Testis (tissue), 2 donors: ENCODE measurements at regions not wholly inside any gene's neighbourhood (a gene's known extent, or its start where the extent isn't known, plus 50 kb on each side); places are given as distances from the start of the nearest gene placed in this dataset.

ENCODE experiments used
- DNase-seq: peaks from one replicate; pipeline ENCODE4 v3.0.0-alpha.2; 2019
- H3K27ac ChIP-seq, 2 donors: fragments of 200-600 bp; sonication (generic); one replicate each; pipeline ENCODE4 v1.5.1; 2019
- H3K27me3 ChIP-seq: fragments of 200-600 bp; sonication (generic); one replicate; pipeline ENCODE4 v1.5.1; 2019
- H3K36me3 ChIP-seq: fragments of 200-600 bp; sonication (generic); one replicate; pipeline ENCODE4 v1.5.1; 2017; ENCODE audit warnings: low read depth; ENCODE audit errors: missing control alignments
- H3K4me1 ChIP-seq: fragments of 200-600 bp; sonication (generic); one replicate; pipeline ENCODE4 v1.5.1; 2019
- H3K4me3 ChIP-seq, 2 donors: fragments of 200-600 bp; sonication (generic); one replicate each; pipeline ENCODE4 v1.5.1; 2017 to 2019
- H3K9me3 ChIP-seq: fragments of 200-600 bp; sonication (generic); one replicate; pipeline ENCODE4 v1.5.1; 2017
- CTCF ChIP-seq, 3 experiments: fragments of 450-650 bp in 2 of 3; fragments of 200-600 bp in 1 of 3; sonication (generic) in 1 of 3; IDR thresholded peaks; one replicate each; pipeline ENCODE4 v1.5.1; 2016 to 2019; ENCODE audit warnings: antibody characterized with exemption in 3 of 3, mild to moderate bottlenecking in 2 of 3, moderate library complexity in 1 of 3
- POLR2A ChIP-seq: fragments of 450-650 bp; IDR thresholded peaks from one replicate; pipeline ENCODE4 v1.6.1; 2017; ENCODE audit warnings: antibody characterized with exemption, mild to moderate bottlenecking, moderate library complexity
- WGBS, 2 donors: methylation state at CpG; one replicate each; pipeline ENCODE4 v1.1.5; 2018; 5-methylcytosine and 5-hydroxymethylcytosine counted together
- intact Hi-C: fragments of 100-400 bp; cut with DNase I; formaldehyde crosslinking; loops from one replicate; pipeline ENCODE4 v1.15.1; 2023; ENCODE audit warnings: low total_unique reads

GRCh38 chrX:39445336-39445735 lies 644.1 kb downstream of the MID1IP1 start:
- Histone ChIP-seq H3K4me3 (no peak overlapping the region), H3K27me3 (no peaks in the 10 kb centered on the region), H3K27ac (no peak overlapping the region), H3K9me3 (no peaks in the 10 kb centered on the region), H3K36me3 (no peaks in the 10 kb centered on the region), H3K4me1 (no peaks in the 10 kb centered on the region)
- WGBS, 2 donors = 59 to 90% methylated on average over 2 to 4 of the region's 4 CpGs
- peak; percentile 40 for DNase-seq
- TF ChIP-seq CTCF (IDR thresholded peaks at IDR 0.05) = peak in 1 of 3 experiments; percentile 12
- TF ChIP-seq POLR2A = no peak
- intact Hi-C loops = no loop called here

GRCh38 chrX:39449352-39449751 lies 648.1 kb downstream of the MID1IP1 start:
- H3K9me3 ChIP-seq = no peaks in the 10 kb centered on the region
- H3K36me3 ChIP-seq = no peaks in the 10 kb centered on the region
- TF ChIP-seq CTCF (IDR thresholded peaks at IDR 0.05) = no peak
- no peak for TF ChIP-seq POLR2A
- no peaks in the 10 kb centered on the region for H3K27me3 ChIP-seq
- WGBS, 2 donors = 87 to 97% methylated on average over 2 of the region's 2 CpGs
- intact Hi-C loops = no loop called here
- no peak for DNase-seq
- no peak overlapping the region for H3K4me3 ChIP-seq
- no peaks in the 10 kb centered on the region for H3K4me1 ChIP-seq
- H3K27ac ChIP-seq = no peak overlapping the region

GRCh38 chrX:39450234-39450977 lies 647.4 kb downstream of the BCOR start:
- no peaks in the 10 kb centered on the region for H3K4me1 ChIP-seq
- no peak for DNase-seq
- no peaks in the 10 kb centered on the region for H3K36me3 ChIP-seq
- no peak overlapping the region for H3K27ac ChIP-seq
- no peak overlapping the region for H3K4me3 ChIP-seq
- H3K9me3 ChIP-seq = no peaks in the 10 kb centered on the region
- intact Hi-C loops = no loop called here
- H3K27me3 ChIP-seq = no peaks in the 10 kb centered on the region
- no peak for TF ChIP-seq CTCF (IDR thresholded peaks at IDR 0.05)
- TF ChIP-seq POLR2A = no peak
- WGBS, 2 donors = 58 to 62% methylated on average over 9 to 11 of the region's 11 CpGs

GRCh38 chrX:39451046-39451445 lies 646.7 kb downstream of the BCOR start:
- H3K27me3 ChIP-seq = no peaks in the 10 kb centered on the region
- H3K4me1 ChIP-seq = no peaks in the 10 kb centered on the region
- DNase-seq = no peak
- intact Hi-C loops = no loop called here
- H3K9me3 ChIP-seq = no peaks in the 10 kb centered on the region
- H3K27ac ChIP-seq = no peak overlapping the region
- H3K4me3 ChIP-seq = no peak overlapping the region
- 74 to 86% methylated on average over 5 to 7 of the region's 7 CpGs for WGBS, 2 donors
- TF ChIP-seq POLR2A (no peak), CTCF (IDR thresholded peaks at IDR 0.05) (no peak)
- no peaks in the 10 kb centered on the region for H3K36me3 ChIP-seq

- DNase-seq = no peak
- no peak for TF ChIP-seq POLR2A
- no peak for TF ChIP-seq CTCF (IDR thresholded peaks at IDR 0.05)
- 79 to 85% methylated on average over 3 to 4 of the region's 4 CpGs for WGBS, 2 donors
- intact Hi-C loops = no loop called here
- no peaks in the 10 kb centered on the region for H3K27me3 ChIP-seq
- H3K36me3 ChIP-seq = no peaks in the 10 kb centered on the region
- H3K4me1 ChIP-seq = no peaks in the 10 kb centered on the region
- no peak overlapping the region for H3K4me3 ChIP-seq
- H3K9me3 ChIP-seq = no peaks in the 10 kb centered on the region
- H3K27ac ChIP-seq = no peak overlapping the region
Measured at GRCh38 chrX:39452401-39452800, 645.4 kb downstream of the BCOR start.
